ENCODE measurements at regions not wholly inside any gene's neighbourhood (a gene's known extent, or its start where the extent isn't known, plus 50 kb on each side); places are given as distances from the start of the nearest gene placed in this dataset.
"Not testable (repeated sequence)": the region's sequence is repeated elsewhere in the genome, so short reads cannot be mapped to it uniquely, and the experiment has no call there.

- no peak for TF ChIP-seq MXI1 (conservative IDR thresholded peaks at IDR 0.05; ENCODE audit: poor library complexity, severe bottlenecking)
- TF ChIP-seq EP300 (conservative IDR thresholded peaks at IDR 0.05; ENCODE audit: poor library complexity, severe bottlenecking): no peak
- no peak for TF ChIP-seq CTCF (IDR thresholded peaks at IDR 0.05; ENCODE audit: poor library complexity, severe bottlenecking)
- TF ChIP-seq EZH2 (IDR thresholded peaks at IDR 0.05; ENCODE audit: borderline replicate concordance, insufficient read depth, low read length, poor library complexity, severe bottlenecking): no peak
- TF ChIP-seq POLR2AphosphoS5 (IDR thresholded peaks at IDR 0.05): no peak
- TF ChIP-seq TAF1 (IDR thresholded peaks at IDR 0.05; ENCODE audit: low read depth): no peak
- TF ChIP-seq SMC3 (conservative IDR thresholded peaks at IDR 0.05; ENCODE audit: poor library complexity): no peak
- TF ChIP-seq RAD21 (conservative IDR thresholded peaks at IDR 0.05): no peak
- no peak for TF ChIP-seq REST (IDR thresholded peaks at IDR 0.05; ENCODE audit: borderline replicate concordance)
- H3F3A ChIP-seq (ENCODE audit: insufficient read depth, low read length, poor library complexity, severe bottlenecking): no peaks in the 10 kb centered on the region
- no peak overlapping the region for H3K4me2 ChIP-seq (ENCODE audit: low read length)
- no peaks in the 10 kb centered on the region for H3K27me3 ChIP-seq (ENCODE audit: insufficient read depth, low read depth, low read length)
- no peaks in the 10 kb centered on the region for H3K79me2 ChIP-seq (replicated peaks; ENCODE audit: insufficient read depth, low read length)
- H3K9me3 ChIP-seq (ENCODE audit: low read length): no peaks in the 10 kb centered on the region
- no peak overlapping the region for H2AFZ ChIP-seq (ENCODE audit: low read depth, low read length)
- no peaks in the 10 kb centered on the region for H4K20me1 ChIP-seq (ENCODE audit: insufficient read depth)
- H3K4me3 ChIP-seq (ENCODE audit: low read length): no peak overlapping the region
- no peak overlapping the region for H3K9ac ChIP-seq (ENCODE audit: low read length)
- H3K27ac ChIP-seq (ENCODE audit: low read length): no peak overlapping the region
- no peaks in the 10 kb centered on the region for H3K9me2 ChIP-seq (ENCODE audit: insufficient read depth, low read length)
- H3K36me3 ChIP-seq (ENCODE audit: insufficient read depth, low read length): no peaks in the 10 kb centered on the region
Observed at GRCh38 chrX:66931713-66932112, 292.8 kb upstream of the EDA2R start.

- H2AFZ ChIP-seq (ENCODE audit: low read depth, low read length); H3K9ac ChIP-seq (ENCODE audit: low read length); H3K9me2 ChIP-seq (ENCODE audit: insufficient read depth, low read length); H3K4me2 ChIP-seq (ENCODE audit: low read length); H3K79me2 ChIP-seq (replicated peaks; ENCODE audit: insufficient read depth, low read length); H3K27ac ChIP-seq (ENCODE audit: low read length); H4K20me1 ChIP-seq (ENCODE audit: insufficient read depth); H3K9me3 ChIP-seq (ENCODE audit: low read length); H3K4me3 ChIP-seq (ENCODE audit: low read length); H3K27me3 ChIP-seq (ENCODE audit: insufficient read depth, low read depth, low read length); H3F3A ChIP-seq (ENCODE audit: insufficient read depth, low read length, poor library complexity, severe bottlenecking); H3K36me3 ChIP-seq (ENCODE audit: insufficient read depth, low read length): not testable (repeated sequence)
Observed at GRCh38 chrX:66930516-66930915, 291.6 kb upstream of the EDA2R start.

- Histone ChIP-seq H3K27me3 (ENCODE audit: insufficient read depth, low read depth, low read length) (no peaks in the 10 kb centered on the region), H4K20me1 (ENCODE audit: insufficient read depth) (no peaks in the 10 kb centered on the region), H2AFZ (ENCODE audit: low read depth, low read length) (no peak overlapping the region), H3K9me2 (ENCODE audit: insufficient read depth, low read length) (no peaks in the 10 kb centered on the region), H3K36me3 (ENCODE audit: insufficient read depth, low read length) (no peaks in the 10 kb centered on the region), H3K79me2 (replicated peaks; ENCODE audit: insufficient read depth, low read length) (no peaks in the 10 kb centered on the region), H3K27ac (ENCODE audit: low read length) (no peak overlapping the region), H3K9me3 (ENCODE audit: low read length) (no peaks in the 10 kb centered on the region), H3F3A (ENCODE audit: insufficient read depth, low read length, poor library complexity, severe bottlenecking) (no peaks in the 10 kb centered on the region), H3K9ac (ENCODE audit: low read length) (no peak overlapping the region), H3K4me3 (ENCODE audit: low read length) (no peak overlapping the region), H3K4me2 (ENCODE audit: low read length) (no peak overlapping the region)
- TF ChIP-seq EZH2 (IDR thresholded peaks at IDR 0.05; ENCODE audit: borderline replicate concordance, insufficient read depth, low read length, poor library complexity, severe bottlenecking) (no peak), EP300 (conservative IDR thresholded peaks at IDR 0.05; ENCODE audit: poor library complexity, severe bottlenecking) (no peak), SMC3 (conservative IDR thresholded peaks at IDR 0.05; ENCODE audit: poor library complexity) (no peak), TAF1 (IDR thresholded peaks at IDR 0.05; ENCODE audit: low read depth) (no peak)
Observed at GRCh38 chrX:66920296-66920695, 281.4 kb upstream of the EDA2R start.

Data from neural cell (in vitro differentiated cells).